BLaER1 treated with 17β-estradiol and CSF1 and Interleukin-3, amounts not matched to agents 10 nM and 100 nM (cell line): ENCODE measurements at regions not wholly inside any gene's neighbourhood (a gene's known extent, or its start where the extent isn't known, plus 50 kb on each side); places are given as distances from the start of the nearest gene placed in this dataset.
"Not testable (repeated sequence)": the region's sequence is repeated elsewhere in the genome, so short reads cannot be mapped to it uniquely, and the experiment has no call there.

Experiments used
- H3K27ac ChIP-seq, 11 experiments: shearing (Covaris generic); formaldehyde crosslinking; 2 replicates each; pipeline ENCODE4 v1.8.1; 2022
- H3K27me3 ChIP-seq, 11 experiments: shearing (Covaris generic); formaldehyde crosslinking; 2 replicates each; pipeline ENCODE4 v1.8.1; 2022
- H3K36me3 ChIP-seq, 11 experiments: shearing (Covaris generic); formaldehyde crosslinking; 2 replicates each; pipeline ENCODE4 v1.8.1; 2022
- H3K4me1 ChIP-seq, 10 experiments: shearing (Covaris generic); formaldehyde crosslinking; 2 replicates each; pipeline ENCODE4 v1.8.1; 2022
- H3K4me2 ChIP-seq, 11 experiments: shearing (Covaris generic); formaldehyde crosslinking; 2 replicates each; pipeline ENCODE4 v1.8.1; 2022
- H3K4me3 ChIP-seq, 10 experiments: shearing (Covaris generic); formaldehyde crosslinking; 2 replicates each; pipeline ENCODE4 v1.8.1; 2022
- H3K9ac ChIP-seq, 11 experiments: shearing (Covaris generic); formaldehyde crosslinking; 2 replicates each; pipeline ENCODE4 v1.8.1; 2022
- H3K9me3 ChIP-seq, 11 experiments: shearing (Covaris generic); formaldehyde crosslinking; replicated peaks in 1 of 11; 2 replicates each; pipeline ENCODE4 v1.8.1; 2022
- H4K20me1 ChIP-seq, 11 experiments: shearing (Covaris generic); formaldehyde crosslinking; 2 replicates each; pipeline ENCODE4 v1.8.1; 2022
- Cebpa-rat ChIP-seq, 11 experiments: shearing (Covaris generic); IDR thresholded peaks; 2 replicates each; pipeline ENCODE4 v1.8.1; 2022

- Histone ChIP-seq H3K27ac (no peak overlapping the region), H3K4me3 (no peak overlapping the region), H3K36me3 (no peaks in the 10 kb centered on the region), H4K20me1 (no peaks in the 10 kb centered on the region), H3K4me1 (no peaks in the 10 kb centered on the region), H3K9ac (no peak overlapping the region), H3K4me2 (no peak overlapping the region), H3K27me3 (no peaks in the 10 kb centered on the region), H3K9me3 (no peaks in the 10 kb centered on the region)
- TF ChIP-seq Cebpa-rat (IDR thresholded peaks at IDR 0.05) = no peak
These were observed 169.0 kb downstream of the OSR1 start for GRCh38 chr2:19189391-19189790.

DNA sequence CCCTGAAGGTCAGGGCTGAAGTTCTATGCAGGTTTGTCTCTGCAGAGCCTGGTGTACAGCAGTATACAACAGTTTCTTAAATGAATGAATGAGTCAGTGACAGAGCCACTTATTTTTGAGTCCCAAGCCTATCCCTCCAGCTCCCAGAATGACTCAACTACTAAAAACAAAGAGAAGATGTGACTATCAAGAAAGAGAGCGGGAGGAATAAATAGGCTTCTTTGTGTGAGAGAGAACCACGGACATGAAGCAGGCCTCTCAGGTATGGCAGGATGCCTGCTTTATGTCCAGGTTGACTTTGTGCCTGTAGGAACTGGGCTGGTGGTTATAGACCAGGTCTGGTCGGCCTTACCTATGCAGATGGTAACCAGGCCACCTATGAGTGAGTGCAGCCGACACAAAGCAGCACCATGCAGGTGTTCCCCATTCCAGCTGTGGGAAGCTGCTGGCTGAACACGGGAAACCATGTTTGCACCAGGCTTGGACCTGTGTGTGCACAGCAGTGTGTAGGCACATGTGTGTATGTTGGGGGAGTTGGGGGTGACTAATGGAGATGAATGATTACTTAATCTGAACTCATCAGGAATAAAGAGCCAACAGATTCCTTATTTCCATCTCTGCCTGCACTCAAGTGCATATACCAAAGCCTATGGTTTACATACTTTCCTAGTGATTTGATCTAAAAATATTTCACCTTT, 171.0 kb downstream of the OSR1 start:
- Histone ChIP-seq H3K27ac (no peak overlapping the region), H3K4me1 (no peaks in the 10 kb centered on the region), H3K4me3 (no peak overlapping the region), H3K9ac (no peak overlapping the region), H3K27me3 (no peaks in the 10 kb centered on the region), H4K20me1 (no peaks in the 10 kb centered on the region), H3K36me3 (no peaks in the 10 kb centered on the region), H3K4me2 (no peak overlapping the region), H3K9me3 (no peaks in the 10 kb centered on the region)
- no peak for TF ChIP-seq Cebpa-rat (IDR thresholded peaks at IDR 0.05)

DNA sequence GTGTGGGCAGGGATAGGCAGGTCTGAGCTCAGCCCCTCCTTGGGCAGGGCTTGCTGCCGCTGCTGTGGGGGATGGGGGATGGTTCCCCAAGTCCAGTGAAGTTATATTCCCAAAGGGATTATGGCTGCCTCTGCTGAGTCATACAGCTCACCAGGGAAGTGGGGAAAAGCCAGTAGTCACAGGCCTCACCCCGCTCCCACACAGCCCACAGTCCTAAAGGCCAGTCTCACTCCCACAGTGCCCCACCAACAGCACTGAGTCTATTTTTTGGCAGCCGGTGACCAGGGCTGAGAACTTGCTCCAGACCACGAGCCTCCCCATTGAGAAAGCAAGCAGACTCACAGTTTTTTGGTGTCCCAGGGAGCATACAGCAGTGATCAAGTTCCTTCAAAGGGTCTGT, 173.3 kb downstream of the OSR1 start:
- Histone ChIP-seq H3K27ac (no peak overlapping the region), H3K9me3 (peaks cover 0 to 9% (median 5%) of the 10 kb centered on the region in 11 experiments; a peak in 5 of 22 replicates), H3K4me3 (no peak overlapping the region), H3K4me2 (no peak overlapping the region), H3K9ac (no peak overlapping the region), H3K4me1 (no peaks in the 10 kb centered on the region), H3K36me3 (no peaks in the 10 kb centered on the region), H3K27me3 (no peaks in the 10 kb centered on the region), H4K20me1 (no peaks in the 10 kb centered on the region)
- no peak for TF ChIP-seq Cebpa-rat (IDR thresholded peaks at IDR 0.05)

DNA sequence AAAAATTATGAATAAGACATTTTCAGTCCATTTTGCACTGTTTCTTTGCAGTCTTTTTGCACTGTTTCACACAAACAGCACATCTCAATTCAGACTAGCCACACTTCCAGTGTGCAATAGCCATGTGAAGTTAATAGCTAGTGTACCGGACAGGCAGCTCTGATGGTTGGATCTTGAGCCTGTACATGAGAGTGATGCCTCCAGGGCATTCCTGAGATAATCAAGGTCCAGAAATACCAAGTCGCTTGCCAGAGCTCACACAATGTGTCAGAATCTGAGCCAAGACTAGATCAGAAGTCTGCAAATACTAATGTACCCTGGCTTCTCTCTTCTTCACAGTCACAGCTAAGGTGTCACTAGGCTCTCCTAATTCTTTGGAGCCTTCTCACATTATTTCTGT, 180.2 kb downstream of the OSR1 start:
- H3K4me2 ChIP-seq = no peak overlapping the region
- H4K20me1 ChIP-seq = no peaks in the 10 kb centered on the region

DNA sequence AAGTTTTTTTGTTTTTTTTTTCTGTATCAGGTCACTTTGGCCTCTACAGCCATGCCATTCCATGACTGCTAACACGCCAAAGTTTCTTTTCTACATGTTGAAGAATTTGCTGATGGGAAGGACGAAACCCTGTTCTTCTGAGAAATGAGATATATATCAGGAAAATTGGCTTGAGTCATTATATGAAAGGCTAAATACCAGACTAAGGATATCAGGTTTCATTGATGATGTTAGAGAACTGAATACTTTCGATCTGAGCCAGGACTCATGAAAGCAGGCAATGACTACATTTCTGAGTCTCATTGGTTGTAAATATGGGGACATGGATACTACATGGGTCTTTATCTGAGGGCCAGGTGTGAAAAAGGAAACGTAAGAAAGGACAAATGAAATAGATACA, 181.4 kb downstream of the OSR1 start:
- no peaks in the 10 kb centered on the region for H4K20me1 ChIP-seq
- H3K4me2 ChIP-seq = no peak overlapping the region
- H3K36me3 ChIP-seq = no peaks in the 10 kb centered on the region
- no peak overlapping the region for H3K9ac ChIP-seq
- no peak for TF ChIP-seq Cebpa-rat (IDR thresholded peaks at IDR 0.05)
- H3K4me1 ChIP-seq = no peaks in the 10 kb centered on the region
- H3K4me3 ChIP-seq = no peak overlapping the region
- H3K27me3 ChIP-seq = no peaks in the 10 kb centered on the region
- peaks cover 0 to 9% (median 5%) of the 10 kb centered on the region in 11 experiments; a peak in 5 of 22 replicates for H3K9me3 ChIP-seq
- H3K27ac ChIP-seq = no peak overlapping the region

More for the DNA sequence above, 180.2 kb downstream of the OSR1 start:
- Histone ChIP-seq H3K27me3 (no peaks in the 10 kb centered on the region), H3K27ac (no peak overlapping the region), H3K9ac (no peak overlapping the region), H3K36me3 (no peaks in the 10 kb centered on the region), H3K4me3 (no peak overlapping the region), H3K4me1 (no peaks in the 10 kb centered on the region), H3K9me3 (peaks cover 0 to 9% (median 5%) of the 10 kb centered on the region in 11 experiments; a peak in 5 of 22 replicates)
- TF ChIP-seq Cebpa-rat (IDR thresholded peaks at IDR 0.05) = no peak

GRCh38 chr2:19176172-19176852, 182.1 kb downstream of the OSR1 start:
- TF ChIP-seq Cebpa-rat (IDR thresholded peaks at IDR 0.05) = no peak
- no peak overlapping the region for H3K9ac ChIP-seq
- H3K36me3 ChIP-seq = no peaks in the 10 kb centered on the region
- no peaks in the 10 kb centered on the region for H4K20me1 ChIP-seq
- H3K27ac ChIP-seq = no peak overlapping the region
- H3K4me2 ChIP-seq = no peak overlapping the region
- no peak overlapping the region for H3K4me3 ChIP-seq
- H3K9me3 ChIP-seq = peaks cover 1 to 11% (median 6%) of the 10 kb centered on the region in 11 experiments; a peak in 12 of 22 replicates
- no peaks in the 10 kb centered on the region for H3K27me3 ChIP-seq
- H3K4me1 ChIP-seq = no peaks in the 10 kb centered on the region

DNA sequence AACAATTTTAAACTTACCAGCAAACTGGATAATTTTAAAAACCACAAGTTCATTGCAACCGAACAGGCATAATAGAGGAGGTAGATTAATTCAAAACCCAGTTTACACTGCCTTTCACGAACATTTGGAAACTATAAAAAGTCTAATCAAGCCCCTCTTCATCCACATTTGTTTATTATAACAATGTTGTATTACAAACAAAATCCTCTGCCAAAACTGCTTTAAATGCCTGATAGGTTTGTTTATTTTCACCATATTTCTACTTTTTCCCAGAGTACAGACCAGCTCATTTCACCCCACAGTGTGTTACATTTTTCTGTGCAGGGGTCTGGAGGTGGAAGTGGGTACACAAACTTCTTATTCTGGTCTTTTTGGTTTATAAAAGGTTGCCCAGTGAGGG, 184.2 kb downstream of the OSR1 start:
- H3K9ac ChIP-seq = no peak overlapping the region
- no peaks in the 10 kb centered on the region for H3K36me3 ChIP-seq
- H3K4me2 ChIP-seq = no peak overlapping the region
- TF ChIP-seq Cebpa-rat (IDR thresholded peaks at IDR 0.05) = no peak
- no peaks in the 10 kb centered on the region for H3K4me1 ChIP-seq
- H3K9me3 ChIP-seq = peaks cover 0 to 11% (median 5%) of the 10 kb centered on the region in 11 experiments; a peak in 9 of 22 replicates
- no peaks in the 10 kb centered on the region for H4K20me1 ChIP-seq
- H3K27me3 ChIP-seq = no peaks in the 10 kb centered on the region
- H3K27ac ChIP-seq = no peak overlapping the region
- no peak overlapping the region for H3K4me3 ChIP-seq

- H3K4me3 ChIP-seq = no peak overlapping the region
- H3K27ac ChIP-seq = no peak overlapping the region
- no peaks in the 10 kb centered on the region for H4K20me1 ChIP-seq
- no peaks in the 10 kb centered on the region for H3K4me1 ChIP-seq
- no peak overlapping the region for H3K4me2 ChIP-seq
- no peak overlapping the region for H3K9ac ChIP-seq
- no peak for TF ChIP-seq Cebpa-rat (IDR thresholded peaks at IDR 0.05)
- no peaks in the 10 kb centered on the region for H3K27me3 ChIP-seq
- peaks cover 0 to 11% (median 5%) of the 10 kb centered on the region in 11 experiments; a peak in 9 of 22 replicates for H3K9me3 ChIP-seq
- H3K36me3 ChIP-seq = no peaks in the 10 kb centered on the region
These were observed 187.0 kb downstream of the OSR1 start for GRCh38 chr2:19171409-19171808.

- H3K27me3 ChIP-seq = no peaks in the 10 kb centered on the region
- no peaks in the 10 kb centered on the region for H4K20me1 ChIP-seq
- H3K36me3 ChIP-seq = no peaks in the 10 kb centered on the region
These were observed 189.2 kb downstream of the OSR1 start for GRCh38 chr2:19169134-19169768.

GRCh38 chr2:19164099-19164498, 194.3 kb downstream of the OSR1 start:
- H3K36me3 ChIP-seq, H3K4me2 ChIP-seq, H3K4me1 ChIP-seq, H4K20me1 ChIP-seq, H3K27ac ChIP-seq, H3K27me3 ChIP-seq, H3K9ac ChIP-seq, H3K4me3 ChIP-seq: not testable (repeated sequence)
- peaks cover 0 to 12% (median 0%) of the 10 kb centered on the region in 11 experiments; a peak in 7 of 22 replicates for H3K9me3 ChIP-seq

More at GRCh38 chr2:19169134-19169768, 189.2 kb downstream of the OSR1 start:
- H3K4me2 ChIP-seq = no peak overlapping the region
- no peak overlapping the region for H3K27ac ChIP-seq
- H3K9me3 ChIP-seq = peaks cover 0 to 11% (median 5%) of the 10 kb centered on the region in 11 experiments; a peak in 9 of 22 replicates
- no peaks in the 10 kb centered on the region for H3K4me1 ChIP-seq
- no peak overlapping the region for H3K9ac ChIP-seq
- H3K4me3 ChIP-seq = no peak overlapping the region
- no peak for TF ChIP-seq Cebpa-rat (IDR thresholded peaks at IDR 0.05)
